GM21423 (cell line): ENCODE measurements at regions not wholly inside any gene's neighbourhood (a gene's known extent, or its start where the extent isn't known, plus 50 kb on each side); places are given as distances from the start of the nearest gene placed in this dataset.

Experiments
- ATAC-seq: cut with Tn5 transposase; IDR thresholded peaks from one replicate; pipeline ENCODE4 v1.9.1; 2021; ENCODE audit warnings: mild to moderate bottlenecking, moderate library complexity; ENCODE audit not compliant: unreplicated experiment

DNA sequence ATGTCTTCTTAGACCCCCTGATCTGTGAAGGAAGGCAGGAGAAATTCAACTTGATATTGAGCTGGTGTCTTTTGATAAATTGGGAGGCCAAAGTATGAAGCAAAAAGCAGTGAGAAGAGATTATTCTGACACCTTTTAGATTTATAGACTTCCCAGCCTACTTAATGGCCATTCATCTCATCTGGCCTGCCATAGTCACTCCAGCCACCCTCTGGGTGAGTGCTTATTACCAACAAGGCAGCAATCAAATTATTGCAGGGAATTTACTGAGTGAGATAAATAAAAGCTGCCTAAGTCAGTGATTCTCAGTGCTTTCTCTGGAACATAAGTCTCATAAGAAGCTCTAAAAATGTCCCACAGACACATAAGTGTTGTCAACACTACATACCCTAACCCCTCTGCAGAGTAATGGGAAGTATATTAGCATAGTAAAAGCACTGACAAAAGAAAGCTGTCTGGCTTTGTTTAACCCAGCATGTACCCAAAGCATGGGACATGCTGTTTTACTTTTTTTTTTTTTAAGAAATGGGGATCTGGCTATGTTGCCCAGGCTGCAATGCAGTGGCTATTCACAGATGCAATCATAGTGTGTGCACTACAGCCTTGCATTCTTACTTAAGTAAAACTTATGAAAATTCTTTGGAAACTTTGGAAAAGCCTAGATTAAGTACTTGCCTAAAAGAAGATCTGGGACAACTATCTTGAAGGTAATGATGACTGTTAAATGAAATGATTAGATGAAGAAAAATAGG is 725.3 kb downstream of the TUSC7 start:
- ATAC-seq = no peak

DNA sequence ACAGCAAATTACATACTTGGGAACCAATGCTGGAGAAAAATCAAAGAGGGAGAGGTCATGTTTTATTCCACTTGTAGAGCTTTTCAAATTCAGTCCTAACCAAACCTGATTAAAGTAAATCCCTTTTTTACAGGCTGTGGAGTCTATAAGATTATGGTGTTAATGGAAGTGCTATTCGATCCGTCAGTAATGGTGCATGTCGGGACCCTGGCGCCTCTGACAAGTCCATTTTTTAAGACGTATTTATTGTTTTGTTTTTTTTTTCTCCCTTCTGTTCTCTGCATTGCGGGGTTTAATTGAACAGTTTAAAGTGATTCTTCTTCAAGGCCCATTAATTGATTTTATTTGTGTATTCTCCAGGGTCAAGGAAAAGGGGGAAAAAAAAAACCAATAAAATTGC is 725.9 kb downstream of the TUSC7 start:
- no peak for ATAC-seq

DNA sequence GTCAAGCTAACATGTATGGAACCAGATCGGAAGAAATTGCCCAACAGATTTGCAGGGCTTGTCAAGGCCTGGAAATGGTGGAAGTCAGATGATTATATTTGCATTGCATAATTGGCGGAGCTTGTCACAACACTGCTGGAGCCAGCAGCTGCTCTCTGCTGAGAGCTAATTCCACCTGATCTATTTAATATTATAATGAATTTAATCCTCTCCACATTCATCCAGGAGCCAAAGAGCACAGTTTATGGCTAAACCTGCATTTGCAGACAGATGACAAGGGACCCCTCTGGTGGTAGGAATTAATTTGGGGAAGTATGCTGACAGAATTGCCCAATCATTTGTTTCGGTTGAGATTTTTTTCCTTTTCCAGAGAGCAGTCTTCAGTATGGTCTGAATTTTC is 730.2 kb downstream of the TUSC7 start:
- no peak for ATAC-seq

DNA sequence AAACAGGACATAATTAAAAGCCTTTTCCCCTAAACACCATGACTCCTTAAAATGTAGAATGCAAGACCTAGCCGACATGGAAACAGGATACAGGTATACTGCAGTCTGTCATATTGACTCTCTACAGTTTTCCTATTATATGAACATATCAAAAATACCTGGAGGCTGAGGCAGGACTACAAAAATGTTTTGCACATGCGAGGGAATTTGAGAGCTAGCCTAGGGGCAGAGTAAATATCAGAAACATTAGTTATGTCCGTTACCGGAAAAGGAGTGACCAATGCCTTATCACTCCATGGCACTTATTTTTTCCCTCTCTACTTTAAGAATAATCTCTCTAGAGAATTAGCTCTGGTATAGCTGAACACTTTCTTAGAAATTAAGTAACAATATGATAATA is 732.3 kb downstream of the TUSC7 start:
- no peak for ATAC-seq

DNA sequence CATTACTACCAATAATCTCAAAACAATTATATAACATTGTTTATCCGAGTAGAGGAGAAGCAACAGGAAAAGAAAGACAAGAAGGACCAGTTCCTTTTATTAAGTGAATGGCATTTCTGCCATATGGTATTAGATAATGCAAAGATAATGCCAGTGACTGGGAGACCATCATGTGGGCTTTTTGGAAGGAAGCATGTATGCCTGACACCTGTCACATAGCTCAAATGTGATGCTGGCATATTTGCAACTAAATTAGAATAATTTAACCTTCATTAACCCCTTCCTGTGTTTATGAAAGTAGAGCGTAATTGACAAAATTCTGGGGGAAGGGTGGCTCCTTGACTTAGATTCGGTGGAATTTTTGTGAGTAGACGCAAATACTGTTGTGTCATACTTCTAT is 733.0 kb downstream of the TUSC7 start:
- no peak for ATAC-seq

DNA sequence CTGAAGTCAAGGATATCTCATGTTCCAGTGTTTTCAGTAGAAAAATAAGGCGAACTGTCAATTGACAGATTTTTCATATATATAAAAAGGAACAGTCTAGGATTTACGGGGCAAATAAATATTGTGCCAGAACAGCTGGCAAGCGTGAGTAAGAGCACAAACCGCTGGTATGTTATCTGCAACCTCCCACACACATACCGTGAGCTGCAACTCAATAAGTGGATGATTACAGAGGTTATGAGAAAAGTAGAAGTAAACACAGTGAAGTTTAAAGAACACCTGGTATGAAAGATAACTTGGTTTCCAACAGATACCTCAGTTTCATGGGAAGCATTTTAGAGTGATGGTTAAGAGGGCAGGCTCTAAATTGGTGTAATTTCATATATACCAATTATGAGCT is 733.4 kb downstream of the TUSC7 start:
- no peak for ATAC-seq

DNA sequence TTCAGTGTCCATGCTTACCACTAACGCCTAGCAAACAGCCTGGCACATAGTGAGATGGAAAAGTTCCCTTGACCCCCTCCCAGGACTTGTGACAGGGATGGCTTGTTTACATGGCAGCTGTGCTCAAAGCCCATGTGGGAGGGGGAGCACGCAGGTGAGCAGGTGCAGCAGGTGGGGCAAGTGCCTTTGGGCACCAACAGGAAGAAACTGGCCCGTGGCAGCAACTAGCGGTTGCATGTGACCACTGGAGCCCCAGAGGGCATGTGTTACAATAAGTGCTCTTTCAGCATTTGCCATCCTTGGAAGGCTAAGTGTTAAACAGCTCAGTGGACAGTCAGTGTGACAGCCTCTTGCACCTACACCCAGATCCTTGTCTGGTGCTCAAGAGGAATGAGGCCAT is 734.6 kb downstream of the TUSC7 start:
- no peak for ATAC-seq

DNA sequence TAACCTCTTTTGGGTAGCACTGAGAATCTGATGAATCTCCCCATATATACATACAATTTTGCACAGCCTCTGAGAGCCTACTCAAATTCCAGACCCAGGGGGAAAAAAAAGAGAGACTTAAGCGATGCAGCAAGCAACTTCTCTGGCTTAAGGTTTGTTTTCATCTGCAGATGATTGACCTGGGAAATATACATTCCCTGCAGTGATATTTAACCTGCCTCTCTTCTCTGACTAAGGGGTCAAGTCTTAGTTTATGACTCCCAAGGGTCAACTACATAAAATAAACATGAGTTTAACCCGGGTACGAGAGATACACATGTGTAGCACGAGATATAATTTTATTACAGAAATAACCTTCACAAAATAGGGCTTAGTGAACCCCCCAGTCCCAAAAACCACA is 737.8 kb downstream of the TUSC7 start:
- no peak for ATAC-seq

DNA sequence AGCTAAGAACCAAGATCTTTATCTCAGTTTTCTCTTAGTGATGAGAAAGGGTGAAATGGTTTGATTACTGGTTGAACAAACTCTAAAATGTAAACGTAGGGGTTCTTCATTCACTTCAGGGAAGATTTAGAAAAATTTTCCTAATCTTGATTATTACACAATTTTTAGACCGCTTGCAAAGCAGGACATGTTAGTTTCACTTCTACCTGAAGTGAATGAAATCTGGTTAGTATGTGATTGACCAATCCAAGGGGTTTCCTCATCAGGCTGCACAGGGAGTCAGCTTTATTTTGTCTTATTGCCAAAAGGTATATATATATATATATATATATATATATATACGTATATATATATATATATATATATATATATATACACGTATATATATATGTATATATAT is 740.4 kb downstream of the TUSC7 start:
- ATAC-seq = no peak

DNA sequence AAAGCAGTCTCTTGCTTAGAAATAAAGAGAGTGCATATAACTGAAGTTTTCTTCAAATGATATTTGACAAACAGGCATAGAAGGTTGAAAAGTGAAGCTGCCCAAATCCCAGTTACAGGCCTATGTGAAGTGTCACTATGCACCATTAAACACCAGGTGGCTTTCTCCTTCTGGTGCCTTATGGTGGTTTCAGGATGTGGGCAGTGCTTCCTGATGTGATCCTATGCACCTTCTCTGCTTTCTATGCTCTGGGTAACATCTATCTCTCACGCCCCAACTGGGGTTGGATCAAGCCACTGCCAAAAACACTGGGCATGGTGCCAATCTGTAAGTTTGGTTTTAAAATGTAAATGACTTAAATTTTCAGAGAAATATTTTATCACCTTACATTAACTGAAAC is 744.7 kb downstream of the TUSC7 start:
- ATAC-seq = no peak

DNA sequence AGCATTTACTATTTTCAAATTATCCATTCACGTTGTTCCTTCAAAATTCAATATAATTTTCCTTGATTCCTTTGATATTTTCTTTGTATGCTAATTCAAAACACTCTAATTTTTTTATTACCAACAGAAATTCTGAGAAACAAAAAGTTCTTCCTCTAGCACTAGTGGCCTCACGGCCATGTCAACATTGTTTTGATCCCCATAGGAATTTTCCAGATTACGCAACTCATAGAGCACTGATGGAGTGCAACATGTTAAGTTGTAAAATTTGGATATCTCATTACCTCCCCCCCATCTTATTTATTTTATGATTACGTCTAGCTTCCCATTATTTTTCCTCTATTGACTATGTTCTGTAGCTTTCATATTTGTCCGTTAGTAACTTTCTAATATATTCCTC is 745.3 kb downstream of the TUSC7 start:
- no peak for ATAC-seq

DNA sequence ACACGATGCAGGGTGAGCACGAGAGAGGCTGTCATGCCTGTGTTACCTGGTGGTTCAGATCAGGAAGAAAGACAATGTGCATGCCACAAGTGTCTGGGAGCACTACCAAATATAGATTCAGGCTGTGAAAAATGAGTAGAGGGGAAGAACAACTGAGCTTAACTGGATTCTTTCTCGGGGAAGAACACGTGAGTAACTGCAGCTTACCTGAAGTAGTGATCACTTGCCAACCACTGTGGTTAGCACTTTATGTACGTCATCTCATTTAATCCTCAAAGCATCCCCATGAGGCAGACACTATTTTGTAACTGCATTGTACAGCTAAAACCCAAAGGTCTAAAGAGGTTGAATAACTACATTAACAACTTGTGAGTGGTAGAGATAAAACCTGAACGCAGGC is 746.2 kb downstream of the TUSC7 start:
- ATAC-seq = no peak

DNA sequence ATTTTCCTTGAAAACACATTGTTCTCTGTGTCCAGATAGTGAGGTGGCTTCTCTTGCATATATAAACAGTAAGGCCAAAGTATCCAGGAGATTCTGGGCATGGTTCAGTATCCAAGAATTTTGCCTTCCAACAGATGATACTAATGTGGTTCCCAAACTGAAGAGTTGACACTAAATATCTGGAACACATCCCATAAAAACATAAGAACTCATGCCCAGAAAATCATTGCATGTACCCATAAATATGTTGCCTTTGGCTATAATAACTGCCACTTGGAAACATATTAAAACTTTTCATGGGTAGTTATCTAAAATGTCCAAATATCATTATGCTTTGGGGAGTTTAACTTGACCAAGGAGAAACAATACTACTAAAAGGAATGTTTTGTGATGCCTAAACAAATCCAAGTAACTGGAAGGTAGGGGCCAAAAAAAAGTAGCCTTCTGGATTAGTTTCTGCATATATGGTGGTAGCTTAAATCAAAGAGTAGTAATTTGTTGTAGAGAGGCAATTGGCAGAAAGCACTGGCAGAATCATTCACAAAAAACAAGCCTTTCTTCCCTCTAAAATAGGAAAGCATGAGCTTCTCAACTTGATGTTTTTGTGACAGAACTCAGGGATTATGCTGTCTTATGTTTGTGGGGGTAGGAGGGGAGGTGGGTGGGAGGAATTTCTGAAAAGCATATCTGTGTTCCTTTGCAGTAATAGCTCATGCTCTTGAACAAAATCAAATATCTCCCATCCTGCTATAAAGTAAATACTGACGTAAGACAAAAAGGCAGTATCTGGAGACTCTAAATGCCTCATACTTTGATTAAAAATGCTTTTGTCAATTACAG is 753.9 kb downstream of the TUSC7 start:
- ATAC-seq = no peak

DNA sequence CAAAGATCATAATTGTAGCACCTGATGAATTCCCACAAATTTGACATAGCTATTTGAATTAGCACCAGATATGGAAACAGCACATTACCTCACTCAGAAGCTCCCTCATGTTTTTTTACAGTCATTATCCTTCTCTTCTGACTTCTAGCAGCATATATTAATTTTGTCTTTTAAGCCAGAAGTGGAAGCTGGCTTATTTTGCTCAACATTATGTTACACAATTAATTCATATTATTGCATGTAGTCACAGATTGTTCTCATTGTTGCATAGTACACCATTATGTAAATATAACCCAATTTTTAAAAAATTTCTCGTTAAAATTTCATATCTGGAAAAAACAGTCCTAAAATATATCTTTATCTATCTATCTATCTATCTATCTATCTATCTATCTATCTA is 762.3 kb downstream of the TUSC7 start:
- no peak for ATAC-seq

DNA sequence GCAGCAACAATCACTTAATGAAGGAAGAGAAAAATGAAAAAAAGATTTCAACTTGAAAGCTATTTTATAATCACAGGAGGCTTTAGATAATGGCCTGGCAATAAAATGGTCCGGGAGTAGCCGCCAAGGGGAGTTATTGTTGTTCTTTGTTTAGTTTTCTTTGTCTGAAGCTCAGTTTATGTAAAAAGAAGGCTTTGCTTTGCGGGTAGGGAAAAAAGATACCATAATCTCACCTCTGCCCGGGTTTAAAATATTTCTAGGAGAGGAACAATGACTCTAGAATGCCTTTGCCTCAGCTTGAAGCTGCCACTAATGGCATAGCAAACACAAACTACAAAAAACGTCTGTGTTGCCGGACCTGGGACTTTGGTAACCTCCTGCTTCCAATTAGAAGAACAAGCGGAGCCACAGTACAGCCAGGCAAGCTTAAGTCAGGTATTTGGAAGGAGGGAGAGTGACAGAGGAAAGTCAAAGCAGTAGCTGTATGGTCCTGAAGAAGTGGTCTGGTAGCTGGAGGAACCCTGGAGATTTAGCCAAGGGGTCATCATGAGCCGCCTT is 764.5 kb downstream of the TUSC7 start:
- ATAC-seq = no peak

DNA sequence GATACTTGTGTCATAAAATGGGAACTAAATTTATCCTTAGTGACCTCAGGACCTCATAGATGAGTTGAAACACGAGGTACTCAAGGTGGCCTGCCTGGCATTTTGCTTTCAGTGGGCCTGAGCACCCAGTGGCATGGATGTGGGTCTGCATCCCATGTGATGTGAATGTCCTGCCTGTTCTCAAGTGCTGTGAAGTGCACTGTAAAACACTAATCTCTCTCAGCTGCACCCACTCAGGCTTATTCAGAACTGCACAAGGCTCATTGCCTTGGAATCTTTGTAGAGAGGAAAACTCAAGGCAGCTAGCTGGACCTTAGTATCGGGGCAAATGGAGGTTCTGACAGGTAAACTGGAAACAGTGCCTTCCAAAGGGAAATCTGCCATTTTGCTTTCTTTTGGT is 767.0 kb downstream of the TUSC7 start:
- no peak for ATAC-seq

DNA sequence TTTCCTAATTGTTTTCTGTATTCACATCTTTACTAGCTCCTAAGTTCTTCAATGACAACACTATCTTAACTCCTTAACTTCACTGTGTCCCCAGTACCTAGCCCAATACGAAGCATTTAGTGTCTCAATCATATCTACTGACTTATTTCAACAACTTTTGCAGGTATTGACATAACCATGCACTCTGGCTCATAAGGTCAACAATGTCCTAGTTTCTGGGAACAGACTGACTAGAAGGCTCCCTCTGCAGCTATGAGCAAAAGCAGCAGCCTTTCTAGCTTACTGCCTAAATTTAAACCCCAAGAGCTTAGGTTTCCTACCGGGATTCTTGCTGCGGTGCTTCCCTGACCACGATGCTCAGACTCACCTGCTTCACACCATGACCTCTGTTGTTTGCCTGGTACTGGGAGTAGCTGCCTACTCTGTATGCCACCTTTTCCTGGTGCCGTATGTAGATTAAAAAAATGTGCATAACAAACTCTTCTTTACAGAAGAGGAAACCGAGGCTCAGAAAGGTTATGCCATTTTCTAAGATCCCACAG is 767.7 kb downstream of the TUSC7 start:
- ATAC-seq = no peak

DNA sequence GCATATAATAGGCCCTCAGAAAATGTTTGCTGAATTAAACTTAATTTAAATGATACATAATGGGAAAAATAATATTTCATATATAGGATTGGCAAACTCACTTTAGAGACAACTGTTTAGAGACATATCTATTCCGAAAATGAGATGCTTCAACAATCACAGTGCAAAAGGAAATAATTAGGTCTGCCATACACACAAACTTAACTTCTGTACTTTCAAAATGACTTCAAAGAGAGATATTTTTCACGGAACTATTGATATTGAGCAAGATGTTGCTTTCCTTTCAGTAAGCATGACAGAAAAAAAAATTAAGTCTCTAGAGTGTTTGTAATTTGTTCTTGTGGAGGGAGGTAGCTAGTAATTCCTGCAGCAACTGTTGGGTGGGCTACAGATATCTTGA is 769.5 kb downstream of the TUSC7 start:
- no peak for ATAC-seq

DNA sequence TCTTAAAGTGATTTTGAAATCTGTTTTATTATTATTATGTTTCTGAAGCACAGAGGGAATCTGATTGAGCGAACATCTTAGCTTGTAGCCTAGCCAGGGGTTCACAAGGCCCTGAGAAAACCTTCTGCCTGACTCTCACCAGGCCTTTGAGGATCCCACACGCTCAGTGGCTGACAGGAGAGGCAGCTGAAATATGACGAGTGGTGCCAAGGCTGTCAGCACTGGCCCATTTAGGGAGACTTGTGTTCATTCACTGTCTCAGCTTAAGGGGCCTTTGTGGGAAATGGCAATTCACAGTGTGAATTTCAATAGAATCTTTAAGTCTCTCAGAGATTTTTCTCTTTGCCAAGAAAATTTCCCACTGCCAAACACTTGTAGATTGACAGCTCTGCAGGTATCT is 770.9 kb downstream of the TUSC7 start:
- no peak for ATAC-seq

DNA sequence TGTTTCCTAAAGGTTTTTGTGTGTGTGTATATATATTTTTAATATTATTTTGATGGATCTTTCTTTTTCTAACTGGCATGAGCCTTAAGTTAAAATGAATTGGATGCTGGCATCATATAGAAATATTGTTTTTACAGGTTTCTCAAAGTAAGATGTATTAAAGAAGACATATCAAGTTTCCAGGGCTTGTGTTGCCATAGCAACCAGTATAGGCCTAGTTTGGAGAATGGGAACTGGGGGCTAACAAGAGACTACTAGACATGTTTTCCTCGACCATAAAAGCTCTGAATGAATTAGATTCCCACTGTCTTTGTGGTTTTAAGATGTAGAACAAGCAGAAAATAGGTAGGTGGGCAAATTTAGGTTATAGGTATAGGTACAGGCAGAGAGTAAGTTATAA is 771.4 kb downstream of the TUSC7 start:
- no peak for ATAC-seq

DNA sequence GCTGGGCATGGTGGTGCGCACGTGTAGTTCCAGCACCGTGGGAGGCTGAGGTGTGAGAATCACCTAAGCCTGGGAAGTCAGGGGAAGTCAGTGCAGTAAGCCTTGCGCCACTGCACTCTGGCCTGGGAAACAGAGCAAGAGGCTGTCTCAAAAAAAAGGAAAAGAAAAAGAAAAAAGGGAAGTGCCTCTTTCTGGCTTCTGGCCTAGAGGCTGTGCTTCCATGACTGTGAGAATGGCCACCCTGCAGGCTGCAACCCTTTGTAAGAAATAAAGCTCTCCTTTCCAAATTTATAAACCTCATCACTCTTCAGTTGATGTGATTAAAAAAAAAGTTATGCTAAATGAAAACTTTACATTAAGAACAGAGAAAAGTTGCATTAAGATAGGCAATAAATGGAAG is 774.3 kb downstream of the TUSC7 start:
- ATAC-seq = no peak

DNA sequence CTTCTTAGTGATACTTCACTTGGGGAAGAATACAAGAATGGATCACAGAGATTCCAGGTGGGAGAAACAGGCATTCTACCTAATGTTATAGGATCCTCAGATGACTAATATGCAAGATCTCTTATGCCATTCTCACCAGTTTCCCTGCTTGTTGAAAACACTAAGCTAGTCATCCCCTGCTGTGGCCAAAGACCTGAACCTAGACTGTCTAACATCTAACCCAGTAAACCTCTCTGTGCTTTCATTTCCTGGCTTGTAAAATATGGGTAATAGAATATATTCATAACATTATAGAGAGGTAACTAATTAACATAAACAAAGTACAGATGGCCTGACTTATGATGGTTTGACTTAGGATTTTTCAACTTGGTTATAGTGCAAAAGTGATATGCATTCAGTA is 776.3 kb downstream of the TUSC7 start:
- ATAC-seq = no peak
